T1000 (cell line): ENCODE measurements at regions not wholly inside any gene's neighbourhood (a gene's known extent, or its start where the extent isn't known, plus 50 kb on each side); places are given as distances from the start of the nearest gene placed in this dataset.

Experiments
- DNase-seq: peaks from one replicate; lab custom pipeline; 2025; ENCODE audit warnings: mixed read lengths; lab: John Stamatoyannopoulos, UW

- DNase-seq = no peak
Measured at GRCh38 chr7:45971661-45972175, 50.6 kb upstream of the IGFBP3 start.

DNA sequence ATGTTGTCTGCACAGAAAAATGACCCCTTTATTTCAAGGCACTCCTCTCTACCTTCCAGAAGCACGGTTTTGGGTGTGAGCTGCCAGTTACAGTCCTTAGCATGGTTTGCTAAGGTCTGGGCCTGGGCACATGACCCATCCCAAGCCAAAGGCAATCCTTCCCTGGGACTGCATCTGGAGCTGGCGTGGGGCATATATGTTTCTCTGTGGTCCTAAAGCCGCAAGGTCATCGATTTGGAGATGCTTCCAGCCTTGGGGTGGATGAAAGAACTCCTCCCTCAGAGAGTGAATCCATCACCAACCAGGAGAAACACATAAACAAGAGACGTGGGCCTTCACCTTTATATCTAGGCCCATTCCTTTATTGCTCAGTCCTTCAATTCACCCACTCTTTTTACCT, 50.1 kb upstream of the IGFBP3 start:
- DNase-seq = no peak
